GM13976 (cell line): ENCODE measurements at regions not wholly inside any gene's neighbourhood (a gene's known extent, or its start where the extent isn't known, plus 50 kb on each side); places are given as distances from the start of the nearest gene placed in this dataset.

Source experiments
- DNase-seq: peaks from one replicate; pipeline ENCODE4 v3.0.0; 2012; ENCODE audit warnings: low spot score
- in situ Hi-C: fragments of 300-500 bp; cut with MboI; formaldehyde crosslinking; loops from one replicate; pipeline ENCODE4 v1.12.0; 2022; ENCODE audit warnings: low sequenced_read_pairs, mixed read lengths, inconsistent platforms; ENCODE audit not compliant: unreplicated experiment
- TF ChIP-seq, protein P1 (sequence below): IDR thresholded peaks from 2 replicates; pipeline ENCODE4 v1.5.1; 2012; ENCODE audit warnings: borderline replicate concordance, mild to moderate bottlenecking; ENCODE audit not compliant: insufficient read depth; ENCODE audit errors: extremely low read depth, missing control alignments, control extremely low read depth

DNA sequence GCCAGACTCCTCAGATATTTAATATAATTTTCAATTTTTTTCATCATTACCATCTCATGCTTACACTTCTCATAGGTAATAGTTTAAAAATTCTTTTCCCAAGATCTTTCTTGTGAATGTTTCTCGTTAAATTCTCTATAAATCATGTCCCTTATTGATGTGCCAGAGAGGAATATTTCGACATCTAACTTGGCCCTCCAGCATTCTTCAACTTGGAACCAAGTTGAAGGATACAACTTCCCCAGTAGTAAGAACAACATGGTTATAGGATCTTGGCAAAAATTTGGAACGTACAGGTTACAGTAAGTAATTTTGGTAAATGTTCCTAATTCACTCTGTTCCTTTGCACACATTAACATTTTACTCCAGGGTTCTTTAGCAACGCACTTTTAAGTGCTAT is 731.8 kb downstream of the CDH11 start:
- TF ChIP-seq, protein P1, sequence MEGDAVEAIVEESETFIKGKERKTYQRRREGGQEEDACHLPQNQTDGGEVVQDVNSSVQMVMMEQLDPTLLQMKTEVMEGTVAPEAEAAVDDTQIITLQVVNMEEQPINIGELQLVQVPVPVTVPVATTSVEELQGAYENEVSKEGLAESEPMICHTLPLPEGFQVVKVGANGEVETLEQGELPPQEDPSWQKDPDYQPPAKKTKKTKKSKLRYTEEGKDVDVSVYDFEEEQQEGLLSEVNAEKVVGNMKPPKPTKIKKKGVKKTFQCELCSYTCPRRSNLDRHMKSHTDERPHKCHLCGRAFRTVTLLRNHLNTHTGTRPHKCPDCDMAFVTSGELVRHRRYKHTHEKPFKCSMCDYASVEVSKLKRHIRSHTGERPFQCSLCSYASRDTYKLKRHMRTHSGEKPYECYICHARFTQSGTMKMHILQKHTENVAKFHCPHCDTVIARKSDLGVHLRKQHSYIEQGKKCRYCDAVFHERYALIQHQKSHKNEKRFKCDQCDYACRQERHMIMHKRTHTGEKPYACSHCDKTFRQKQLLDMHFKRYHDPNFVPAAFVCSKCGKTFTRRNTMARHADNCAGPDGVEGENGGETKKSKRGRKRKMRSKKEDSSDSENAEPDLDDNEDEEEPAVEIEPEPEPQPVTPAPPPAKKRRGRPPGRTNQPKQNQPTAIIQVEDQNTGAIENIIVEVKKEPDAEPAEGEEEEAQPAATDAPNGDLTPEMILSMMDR: no peak
- in situ Hi-C loops: no loop called here
- DNase-seq: no peak

DNA sequence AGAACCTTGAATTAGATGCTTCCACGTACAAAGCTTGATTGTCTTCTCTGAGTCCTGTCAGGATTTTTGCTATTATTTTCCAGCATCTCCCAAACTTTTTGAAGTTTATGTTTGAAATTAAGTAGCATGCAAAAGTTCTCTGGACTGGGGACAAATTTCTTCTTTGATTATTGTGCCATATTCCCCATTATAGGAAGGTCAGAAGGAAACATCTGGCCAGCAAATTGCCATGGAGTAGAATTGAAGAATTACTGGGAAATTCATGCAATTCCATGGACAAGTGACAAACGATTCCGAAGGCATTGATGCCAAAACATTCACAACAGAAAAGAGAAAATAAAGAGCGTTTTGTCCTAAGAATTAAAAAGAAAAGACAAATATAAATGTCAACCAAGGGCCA is 737.2 kb downstream of the CDH11 start:
- in situ Hi-C loops: no loop called here
- DNase-seq: no peak
- TF ChIP-seq, protein P1: no peak

DNA sequence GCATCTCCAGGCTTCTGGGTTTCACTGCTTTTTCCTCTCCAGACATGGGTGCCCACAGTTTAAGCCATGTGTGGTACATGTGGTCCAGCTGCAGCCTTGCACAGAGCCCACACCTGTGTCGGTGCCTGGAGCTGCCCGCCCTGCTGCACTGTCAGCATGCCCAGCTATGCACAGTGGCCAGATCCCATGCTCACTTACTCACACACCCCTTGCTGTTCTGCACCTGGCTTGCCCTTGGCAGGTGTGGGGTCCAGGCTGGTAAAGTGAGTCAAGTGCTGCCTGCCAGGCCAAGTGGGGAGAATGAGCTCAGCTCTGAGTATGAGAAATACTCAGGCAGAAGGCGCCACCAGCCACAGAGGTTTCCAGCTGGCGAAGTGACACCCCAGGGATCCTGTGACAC is 739.9 kb downstream of the CDH11 start:
- in situ Hi-C loops: no loop called here
- TF ChIP-seq, protein P1: no peak
- no peak for DNase-seq

DNA sequence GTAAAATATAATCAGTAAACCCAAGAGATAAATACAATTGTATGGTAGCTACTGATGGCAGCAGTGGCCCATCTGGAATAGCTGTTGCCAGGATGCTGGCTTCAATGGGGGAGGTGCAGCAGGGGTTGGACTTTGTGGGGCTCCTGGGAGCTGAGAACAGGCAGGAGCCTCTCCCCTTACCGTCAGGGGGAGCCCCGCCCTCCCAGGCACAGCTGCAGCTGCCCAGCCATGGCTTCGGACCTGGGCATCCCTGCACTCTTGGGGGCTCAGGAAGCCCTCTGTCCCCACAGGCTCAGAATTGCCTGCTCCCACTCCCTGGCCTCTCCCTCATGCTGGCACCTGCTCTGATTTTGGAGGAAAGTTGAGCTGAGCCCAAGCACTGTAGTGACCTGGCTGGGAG is 741.1 kb downstream of the CDH11 start:
- TF ChIP-seq, protein P1: no peak
- no peak for DNase-seq
- in situ Hi-C loops: no loop called here

DNA sequence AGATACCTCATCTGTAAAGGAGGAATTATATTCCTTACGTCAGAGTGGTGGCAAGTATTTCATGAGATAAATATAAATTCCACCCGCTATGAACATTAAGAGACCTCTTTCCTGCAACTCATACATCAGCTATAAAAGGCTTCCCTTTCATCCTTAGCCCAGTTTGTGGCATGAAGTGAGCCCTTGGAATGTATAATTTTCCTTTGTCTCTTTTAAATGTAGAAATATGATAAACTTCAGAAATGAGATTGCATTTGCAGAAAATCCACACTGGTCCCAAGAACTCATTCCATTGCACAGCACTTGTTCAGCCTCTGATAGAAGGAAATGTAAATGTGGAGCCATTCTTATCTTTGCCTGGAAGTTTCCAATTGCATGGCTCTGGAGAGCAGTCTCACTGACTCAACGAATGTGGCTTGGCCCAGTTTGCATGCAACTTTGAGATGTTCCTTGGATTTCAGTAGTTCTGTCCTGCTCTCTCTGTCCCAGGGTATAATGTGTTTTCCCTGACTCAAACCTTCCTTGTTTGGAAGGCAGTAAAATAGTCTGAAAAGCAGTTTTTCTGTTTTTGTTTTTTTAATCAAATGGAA is 746.4 kb downstream of the CDH11 start:
- TF ChIP-seq, protein P1: no peak
- DNase-seq: no peak
- in situ Hi-C loops: no loop called here

DNA sequence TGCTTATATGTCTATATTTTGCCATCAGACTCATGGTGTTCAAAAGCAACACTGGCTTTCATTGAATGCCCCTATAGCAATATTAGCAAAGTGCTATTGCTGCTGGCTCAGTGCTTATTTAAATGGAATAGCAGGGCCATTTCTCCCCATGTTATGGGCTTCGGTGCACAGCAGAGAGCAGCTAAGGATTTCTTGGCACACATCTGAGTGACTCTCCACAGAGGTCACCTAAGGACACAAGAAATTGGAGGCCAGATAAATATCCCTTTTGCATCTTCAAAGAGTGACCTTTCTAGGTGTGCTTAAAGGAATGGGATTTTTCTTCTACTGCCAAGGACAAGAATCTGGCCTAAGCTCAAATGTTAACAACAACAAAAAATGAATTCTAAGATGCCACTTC is 751.8 kb downstream of the CDH11 start:
- in situ Hi-C loops: no loop called here
- TF ChIP-seq, protein P1: no peak
- no peak for DNase-seq
